ENCODE measurements at regions not wholly inside any gene's neighbourhood (a gene's known extent, or its start where the extent isn't known, plus 50 kb on each side); places are given as distances from the start of the nearest gene placed in this dataset.

GRCh38 chr6:159440911-159441703 is 251.9 kb downstream of the SOD2 start:
- TF ChIP-seq EZH2phosphoT487 (IDR thresholded peaks at IDR 0.05; ENCODE audit: low read depth, severe bottlenecking, unreplicated experiment): no peak
- TF ChIP-seq, protein P1, sequence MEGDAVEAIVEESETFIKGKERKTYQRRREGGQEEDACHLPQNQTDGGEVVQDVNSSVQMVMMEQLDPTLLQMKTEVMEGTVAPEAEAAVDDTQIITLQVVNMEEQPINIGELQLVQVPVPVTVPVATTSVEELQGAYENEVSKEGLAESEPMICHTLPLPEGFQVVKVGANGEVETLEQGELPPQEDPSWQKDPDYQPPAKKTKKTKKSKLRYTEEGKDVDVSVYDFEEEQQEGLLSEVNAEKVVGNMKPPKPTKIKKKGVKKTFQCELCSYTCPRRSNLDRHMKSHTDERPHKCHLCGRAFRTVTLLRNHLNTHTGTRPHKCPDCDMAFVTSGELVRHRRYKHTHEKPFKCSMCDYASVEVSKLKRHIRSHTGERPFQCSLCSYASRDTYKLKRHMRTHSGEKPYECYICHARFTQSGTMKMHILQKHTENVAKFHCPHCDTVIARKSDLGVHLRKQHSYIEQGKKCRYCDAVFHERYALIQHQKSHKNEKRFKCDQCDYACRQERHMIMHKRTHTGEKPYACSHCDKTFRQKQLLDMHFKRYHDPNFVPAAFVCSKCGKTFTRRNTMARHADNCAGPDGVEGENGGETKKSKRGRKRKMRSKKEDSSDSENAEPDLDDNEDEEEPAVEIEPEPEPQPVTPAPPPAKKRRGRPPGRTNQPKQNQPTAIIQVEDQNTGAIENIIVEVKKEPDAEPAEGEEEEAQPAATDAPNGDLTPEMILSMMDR (IDR thresholded peaks at IDR 0.05; ENCODE audit: poor library complexity): no peak

All from hepatocyte (in vitro differentiated cells).